MG63 (cell line): ENCODE measurements at regions not wholly inside any gene's neighbourhood (a gene's known extent, or its start where the extent isn't known, plus 50 kb on each side); places are given as distances from the start of the nearest gene placed in this dataset.

Source experiments
- DNase-seq: peaks from one replicate; pipeline ENCODE4 v3.0.0-alpha.2; 2020
- H3K27me3 ChIP-seq: fragments of 250-450 bp; sonication (Bioruptor Pico); 2 replicates; pipeline ENCODE4 v1.5.1; 2020; ENCODE audit warnings: mild to moderate bottlenecking, moderate library complexity
- H3K36me3 ChIP-seq: fragments of 250-450 bp; sonication (Bioruptor Pico); 2 replicates; pipeline ENCODE4 v1.5.1; 2020; ENCODE audit warnings: mild to moderate bottlenecking, moderate library complexity
- H3K4me3 ChIP-seq: fragments of 250-450 bp; sonication (Bioruptor Pico); 2 replicates; pipeline ENCODE4 v1.5.1; 2020; ENCODE audit warnings: mild to moderate bottlenecking, moderate library complexity
- H3K9me3 ChIP-seq: fragments of 250-450 bp; sonication (Bioruptor Pico); 2 replicates; pipeline ENCODE4 v1.5.1; 2020; ENCODE audit warnings: mild to moderate bottlenecking, moderate library complexity

GRCh38 chr10:83607959-83608745 is 531.2 kb upstream of the GHITM start:
- Histone ChIP-seq H3K4me3 (no peak overlapping the region), H3K9me3 (no peaks in the 10 kb centered on the region; the same call in 1 of the 2 replicates), H3K36me3 (no peaks in the 10 kb centered on the region), H3K27me3 (no peaks in the 10 kb centered on the region)
- peak; percentile 3 for DNase-seq

- no peaks in the 10 kb centered on the region for H3K36me3 ChIP-seq
- no peak for DNase-seq
- H3K27me3 ChIP-seq, result no peaks in the 10 kb centered on the region
- no peak overlapping the region for H3K4me3 ChIP-seq
- H3K9me3 ChIP-seq, result peaks cover 4% of the 10 kb centered on the region; the same call in 1 of the 2 replicates
Measured at GRCh38 chr10:83612050-83612449, 527.3 kb upstream of the GHITM start.

- Histone ChIP-seq H3K27me3 (no peaks in the 10 kb centered on the region), H3K36me3 (no peaks in the 10 kb centered on the region), H3K9me3 (peaks cover 4% of the 10 kb centered on the region; the same call in 1 of the 2 replicates), H3K4me3 (no peak overlapping the region)
- DNase-seq, result no peak
Measured at GRCh38 chr10:83612746-83613145, 526.6 kb upstream of the GHITM start.

- no peak for DNase-seq
- Histone ChIP-seq H3K36me3 (no peaks in the 10 kb centered on the region), H3K27me3 (no peaks in the 10 kb centered on the region), H3K4me3 (no peak overlapping the region), H3K9me3 (peaks cover 4% of the 10 kb centered on the region; the same call in 1 of the 2 replicates)
Measured at GRCh38 chr10:83617172-83617571, 522.1 kb upstream of the GHITM start.

GRCh38 chr10:83617692-83618545 is 521.4 kb upstream of the GHITM start:
- no peak for DNase-seq
- Histone ChIP-seq H3K9me3 (peaks cover 4% of the 10 kb centered on the region; the same call in 1 of the 2 replicates), H3K36me3 (no peaks in the 10 kb centered on the region), H3K27me3 (no peaks in the 10 kb centered on the region), H3K4me3 (no peak overlapping the region)

- DNase-seq, result no peak
- Histone ChIP-seq H3K9me3 (no peaks in the 10 kb centered on the region), H3K27me3 (no peaks in the 10 kb centered on the region), H3K36me3 (no peaks in the 10 kb centered on the region), H3K4me3 (no peak overlapping the region)
Measured at GRCh38 chr10:83625831-83626360, 513.4 kb upstream of the GHITM start.

GRCh38 chr10:83632701-83633100 is 506.6 kb upstream of the GHITM start:
- Histone ChIP-seq H3K36me3 (no peaks in the 10 kb centered on the region), H3K9me3 (no peaks in the 10 kb centered on the region), H3K4me3 (no peak overlapping the region), H3K27me3 (no peaks in the 10 kb centered on the region)
- DNase-seq, result no peak

- DNase-seq, result no peak
- no peaks in the 10 kb centered on the region for H3K27me3 ChIP-seq
- no peak overlapping the region for H3K4me3 ChIP-seq
- H3K9me3 ChIP-seq, result no peaks in the 10 kb centered on the region
- H3K36me3 ChIP-seq, result no peaks in the 10 kb centered on the region
Measured at GRCh38 chr10:83633547-83633946, 505.8 kb upstream of the GHITM start.

GRCh38 chr10:83636826-83637225 is 502.5 kb upstream of the GHITM start:
- Histone ChIP-seq H3K27me3 (no peaks in the 10 kb centered on the region), H3K36me3 (no peaks in the 10 kb centered on the region), H3K4me3 (no peak overlapping the region), H3K9me3 (no peaks in the 10 kb centered on the region)
- no peak for DNase-seq

GRCh38 chr10:83647526-83647925 is 491.8 kb upstream of the GHITM start:
- Histone ChIP-seq H3K4me3 (no peak overlapping the region), H3K36me3 (no peaks in the 10 kb centered on the region), H3K27me3 (no peaks in the 10 kb centered on the region), H3K9me3 (no peaks in the 10 kb centered on the region)
- no peak for DNase-seq

- Histone ChIP-seq H3K9me3 (no peaks in the 10 kb centered on the region), H3K36me3 (no peaks in the 10 kb centered on the region), H3K27me3 (no peaks in the 10 kb centered on the region), H3K4me3 (no peak overlapping the region)
- DNase-seq, result no peak
Measured at GRCh38 chr10:83648201-83648600, 491.1 kb upstream of the GHITM start.

- Histone ChIP-seq H3K36me3 (no peaks in the 10 kb centered on the region), H3K27me3 (no peaks in the 10 kb centered on the region), H3K4me3 (no peak overlapping the region), H3K9me3 (no peaks in the 10 kb centered on the region)
- DNase-seq, result no peak
Measured at GRCh38 chr10:83649471-83649870, 489.8 kb upstream of the GHITM start.

GRCh38 chr10:83654689-83655088 is 484.6 kb upstream of the GHITM start:
- H3K9me3 ChIP-seq, result no peaks in the 10 kb centered on the region
- H3K4me3 ChIP-seq, result no peak overlapping the region
- H3K36me3 ChIP-seq, result no peaks in the 10 kb centered on the region
- no peak for DNase-seq
- no peaks in the 10 kb centered on the region for H3K27me3 ChIP-seq

GRCh38 chr10:83656924-83657323 is 482.4 kb upstream of the GHITM start:
- Histone ChIP-seq H3K4me3 (no peak overlapping the region), H3K9me3 (no peaks in the 10 kb centered on the region), H3K27me3 (no peaks in the 10 kb centered on the region), H3K36me3 (no peaks in the 10 kb centered on the region)
- no peak for DNase-seq

- Histone ChIP-seq H3K9me3 (no peaks in the 10 kb centered on the region), H3K36me3 (no peaks in the 10 kb centered on the region), H3K27me3 (no peaks in the 10 kb centered on the region), H3K4me3 (no peak overlapping the region)
- no peak for DNase-seq
Measured at GRCh38 chr10:83657487-83657886, 481.8 kb upstream of the GHITM start.

GRCh38 chr10:83663918-83664317 is 475.4 kb upstream of the GHITM start:
- Histone ChIP-seq H3K4me3 (no peak overlapping the region), H3K9me3 (no peaks in the 10 kb centered on the region), H3K36me3 (no peaks in the 10 kb centered on the region), H3K27me3 (no peaks in the 10 kb centered on the region)
- no peak for DNase-seq

- Histone ChIP-seq H3K9me3 (no peaks in the 10 kb centered on the region), H3K27me3 (no peaks in the 10 kb centered on the region), H3K36me3 (no peaks in the 10 kb centered on the region), H3K4me3 (no peak overlapping the region)
- no peak for DNase-seq
Measured at GRCh38 chr10:83666762-83667161, 472.5 kb upstream of the GHITM start.
